Osteoblast (primary cell): ENCODE measurements at regions not wholly inside any gene's neighbourhood (a gene's known extent, or its start where the extent isn't known, plus 50 kb on each side); places are given as distances from the start of the nearest gene placed in this dataset.

Experiments
- DNase-seq: peaks from one replicate; pipeline ENCODE4 v3.0.0; 2011; ENCODE audit warnings: low spot score, mixed read lengths; ENCODE audit not compliant: insufficient read length; ENCODE audit errors: missing footprints
- H2AFZ ChIP-seq: 2 replicates; pipeline ENCODE4 v1.6.0; 2011; ENCODE audit warnings: mild to moderate bottlenecking, low read length
- H3K27ac ChIP-seq: 2 replicates; pipeline ENCODE4 v1.5.1; 2011; ENCODE audit warnings: mild to moderate bottlenecking, low read depth, low read length, moderate library complexity
- H3K27me3 ChIP-seq: 2 replicates; pipeline ENCODE4 v1.6.0; 2012; ENCODE audit warnings: mild to moderate bottlenecking, control low read depth, inconsistent platforms, low read length, moderate library complexity; ENCODE audit not compliant: insufficient read depth
- H3K36me3 ChIP-seq: 2 replicates; pipeline ENCODE4 v1.5.1; 2011; ENCODE audit warnings: mild to moderate bottlenecking, low read length, control low read depth, moderate library complexity; ENCODE audit not compliant: insufficient read depth
- H3K4me1 ChIP-seq: 2 replicates; pipeline ENCODE4 v1.5.1; 2011; ENCODE audit warnings: mild to moderate bottlenecking, low read length, control low read depth, moderate library complexity; ENCODE audit not compliant: insufficient read depth
- H3K4me2 ChIP-seq: 2 replicates; pipeline ENCODE4 v1.6.0; 2011; ENCODE audit warnings: mild to moderate bottlenecking, low read length; ENCODE audit not compliant: insufficient read depth
- H3K4me3 ChIP-seq: fragments of 200-600 bp; sonication (generic); 3 replicates; pipeline ENCODE4 v1.5.1; 2012; ENCODE audit warnings: mild to moderate bottlenecking, low read length, inconsistent platforms; ENCODE audit not compliant: insufficient read depth
- H3K79me2 ChIP-seq: 2 replicates; pipeline ENCODE4 v1.6.0; 2012; ENCODE audit warnings: mild to moderate bottlenecking, low read length, control low read depth, inconsistent platforms; ENCODE audit not compliant: insufficient read depth
- H3K9me3 ChIP-seq: 2 replicates; pipeline ENCODE4 v1.5.1; 2011; ENCODE audit warnings: low read depth, low read length, control low read depth
- H4K20me1 ChIP-seq: 2 replicates; pipeline ENCODE4 v1.6.0; 2012; ENCODE audit warnings: mild to moderate bottlenecking, low read length, control low read depth; ENCODE audit not compliant: insufficient read depth
- CTCF ChIP-seq: IDR thresholded peaks from 2 replicates; pipeline ENCODE4 v1.5.1; 2011; ENCODE audit warnings: mild to moderate bottlenecking, low read depth, low read length, moderate library complexity; ENCODE audit errors: extremely low read depth

- Histone ChIP-seq H3K79me2 (no peaks in the 10 kb centered on the region), H3K27me3 (no peaks in the 10 kb centered on the region), H3K4me3 (no peak overlapping the region), H3K4me2 (no peak overlapping the region), H3K4me1 (no peaks in the 10 kb centered on the region), H3K27ac (no peak overlapping the region), H2AFZ (no peak overlapping the region), H3K36me3 (no peaks in the 10 kb centered on the region), H3K9me3 (no peaks in the 10 kb centered on the region), H4K20me1 (no peaks in the 10 kb centered on the region)
- DNase-seq: no peak
- TF ChIP-seq CTCF: no peak
Observed at GRCh38 chr2:239570216-239570925, 169.6 kb upstream of the HDAC4 start.

GRCh38 chr2:239569401-239570090 is 168.7 kb upstream of the HDAC4 start:
- Histone ChIP-seq H3K4me3 (no peak overlapping the region), H4K20me1 (no peaks in the 10 kb centered on the region), H3K27ac (no peak overlapping the region), H2AFZ (no peak overlapping the region), H3K36me3 (no peaks in the 10 kb centered on the region), H3K27me3 (no peaks in the 10 kb centered on the region), H3K4me2 (no peak overlapping the region), H3K9me3 (no peaks in the 10 kb centered on the region), H3K79me2 (no peaks in the 10 kb centered on the region), H3K4me1 (no peaks in the 10 kb centered on the region)
- no peak for TF ChIP-seq CTCF
- DNase-seq: no peak

- no peak for DNase-seq
- no peak for TF ChIP-seq CTCF
- no peak overlapping the region for H3K4me2 ChIP-seq
- no peaks in the 10 kb centered on the region for H3K27me3 ChIP-seq
- H2AFZ ChIP-seq: no peak overlapping the region
- no peaks in the 10 kb centered on the region for H3K4me1 ChIP-seq
- H3K27ac ChIP-seq: no peak overlapping the region
- H3K36me3 ChIP-seq: no peaks in the 10 kb centered on the region
- no peaks in the 10 kb centered on the region for H3K9me3 ChIP-seq
- H4K20me1 ChIP-seq: no peaks in the 10 kb centered on the region
- no peaks in the 10 kb centered on the region for H3K79me2 ChIP-seq
- no peak overlapping the region for H3K4me3 ChIP-seq
Observed at GRCh38 chr2:239568601-239569000, 167.8 kb upstream of the HDAC4 start.

GRCh38 chr2:239567786-239568185 is 167.0 kb upstream of the HDAC4 start:
- H3K27me3 ChIP-seq: no peaks in the 10 kb centered on the region
- no peak for TF ChIP-seq CTCF
- H4K20me1 ChIP-seq: no peaks in the 10 kb centered on the region
- H3K4me2 ChIP-seq: no peak overlapping the region
- H3K79me2 ChIP-seq: no peaks in the 10 kb centered on the region
- no peaks in the 10 kb centered on the region for H3K9me3 ChIP-seq
- no peak overlapping the region for H2AFZ ChIP-seq
- H3K27ac ChIP-seq: no peak overlapping the region
- no peak overlapping the region for H3K4me3 ChIP-seq
- no peak for DNase-seq
- no peaks in the 10 kb centered on the region for H3K36me3 ChIP-seq
- no peaks in the 10 kb centered on the region for H3K4me1 ChIP-seq
